ENCODE measurements at regions not wholly inside any gene's neighbourhood (a gene's known extent, or its start where the extent isn't known, plus 50 kb on each side); places are given as distances from the start of the nearest gene placed in this dataset.
"Not testable (repeated sequence)": the region's sequence is repeated elsewhere in the genome, so short reads cannot be mapped to it uniquely, and the experiment has no call there.

GRCh38 chr21:9958791-9959190 lies 562.6 kb upstream of the TPTE start:
- not testable (repeated sequence) for TF ChIP-seq CTCF, POLR2A (IDR thresholded peaks at IDR 0.05)

All from Peyer's patch (tissue), 4 donors.